Small intestine (tissue), 7 donors: ENCODE measurements at regions not wholly inside any gene's neighbourhood (a gene's known extent, or its start where the extent isn't known, plus 50 kb on each side); places are given as distances from the start of the nearest gene placed in this dataset.

Experiments used
- DNase-seq, 2 donors: peaks; one replicate each; pipeline versions ENCODE4 v3.0.0 to v3.0.0-alpha.2; 2013
- FAIRE-seq: peaks from 2 replicates; lab custom pipeline; 2012; peaks lifted over from hg19 to GRCh38; lab: Jason Lieb, UNC
- H3K27ac ChIP-seq, 3 donors: one replicate each; pipeline ENCODE4 v1.5.1; 2013; ENCODE audit warnings: low read length in 2 of 3, mild to moderate bottlenecking in 2 of 3, control low read depth in 1 of 3, inconsistent platforms in 1 of 3, low read depth in 1 of 3, moderate library complexity in 1 of 3
- H3K27me3 ChIP-seq, 3 donors: one replicate each; pipeline ENCODE4 v1.6.1; 2013; ENCODE audit warnings: low read length in 3 of 3, inconsistent platforms in 1 of 3; ENCODE audit not compliant: control insufficient read depth in 3 of 3, insufficient read depth in 3 of 3
- H3K36me3 ChIP-seq, 3 donors: one replicate each; pipeline ENCODE4 v1.6.1; 2013; ENCODE audit warnings: low read length in 3 of 3, inconsistent platforms in 1 of 3, low read depth in 1 of 3, mild to moderate bottlenecking in 1 of 3, moderate library complexity in 1 of 3; ENCODE audit not compliant: control insufficient read depth in 3 of 3, insufficient read depth in 2 of 3
- H3K4me1 ChIP-seq, 3 donors: one replicate each; pipeline ENCODE4 v1.6.1; 2013; ENCODE audit warnings: low read length in 2 of 3, inconsistent platforms in 1 of 3, low read depth in 1 of 3, mild to moderate bottlenecking in 1 of 3, moderate library complexity in 1 of 3; ENCODE audit not compliant: control insufficient read depth in 3 of 3, insufficient read depth in 2 of 3
- H3K4me3 ChIP-seq, 3 donors: one replicate each; pipeline ENCODE4 v1.5.1; 2013; ENCODE audit warnings: low read length in 3 of 3, control low read depth in 1 of 3, inconsistent platforms in 1 of 3, low read depth in 1 of 3, mild to moderate bottlenecking in 1 of 3, moderate library complexity in 1 of 3
- H3K9me3 ChIP-seq, 2 donors: one replicate each; pipeline ENCODE4 v1.6.1; 2013; ENCODE audit warnings: low read depth in 1 of 2, low read length in 1 of 2; ENCODE audit not compliant: control insufficient read depth in 2 of 2, insufficient read depth in 1 of 2
- WGBS, 3 donors: extraction: QIAGEN DNeasy Blood & Tissue Kit; methylation state at CpG; one replicate each; pipeline ENCODE4 v1.1.7; 2013; 5-methylcytosine and 5-hydroxymethylcytosine counted together
- donor health status: healthy with polysubstance abuse.
- donor health status: control.
- donor health status: control.
- donor health status: Bipolar disorder and iron deficiency.
- donor health status: healthy.

DNA sequence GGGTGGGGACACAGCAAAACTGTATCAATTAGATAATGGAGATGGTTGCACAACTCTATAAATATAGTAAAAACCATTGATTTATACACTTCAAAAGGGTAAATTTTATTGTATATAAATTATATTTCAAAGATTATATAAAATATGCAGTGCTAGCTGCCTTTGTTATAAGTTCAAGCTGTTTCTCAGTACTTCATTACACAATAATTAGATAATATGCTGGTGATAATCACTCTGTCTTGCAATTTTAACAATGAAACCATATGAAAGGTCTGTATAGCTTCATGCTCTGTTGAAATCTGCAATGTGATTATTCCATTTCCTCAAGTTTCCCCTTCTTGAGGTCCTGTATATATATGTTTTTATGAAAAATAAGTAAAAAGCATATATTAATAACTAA lies 73.4 kb upstream of the PLS3 start:
- no peak for DNase-seq
- Histone ChIP-seq H3K36me3 (no peaks in the 10 kb centered on the region), H3K4me1 (no peaks in the 10 kb centered on the region), H3K4me3 (no peak overlapping the region), H3K27me3 (no peaks in the 10 kb centered on the region), H3K27ac (no peak overlapping the region), H3K9me3 (no peaks in the 10 kb centered on the region)
- no peak for FAIRE-seq

DNA sequence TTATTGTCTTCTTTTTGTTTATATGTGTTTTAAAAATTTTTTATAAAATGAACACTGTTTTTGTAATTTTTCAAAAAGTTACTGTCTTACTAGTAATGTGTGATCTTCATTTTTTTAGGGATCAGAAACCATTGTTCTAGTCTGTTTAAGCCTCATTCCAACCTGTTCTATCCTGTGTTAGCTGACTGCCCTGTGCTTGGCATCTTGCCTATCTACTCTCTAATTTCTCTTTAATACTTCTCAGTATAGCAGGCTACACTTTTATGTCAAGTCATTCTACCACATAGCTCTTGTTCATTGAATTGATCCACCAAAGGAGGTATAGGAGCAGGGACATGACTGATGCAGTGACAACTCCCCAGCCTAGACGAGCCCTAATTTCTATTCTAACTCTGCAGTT lies 70.2 kb upstream of the PLS3 start:
- no peaks in the 10 kb centered on the region for H3K27me3 ChIP-seq
- no peak overlapping the region for H3K4me3 ChIP-seq
- H3K36me3 ChIP-seq, result no peaks in the 10 kb centered on the region
- no peak overlapping the region for H3K27ac ChIP-seq
- H3K4me1 ChIP-seq, result no peaks in the 10 kb centered on the region
- no peak for DNase-seq
- H3K9me3 ChIP-seq, result no peaks in the 10 kb centered on the region
- no peak for FAIRE-seq
- WGBS, 3 donors, result 39 to 58% (median 40%) methylated on average over 1 of the region's 1 CpG

DNA sequence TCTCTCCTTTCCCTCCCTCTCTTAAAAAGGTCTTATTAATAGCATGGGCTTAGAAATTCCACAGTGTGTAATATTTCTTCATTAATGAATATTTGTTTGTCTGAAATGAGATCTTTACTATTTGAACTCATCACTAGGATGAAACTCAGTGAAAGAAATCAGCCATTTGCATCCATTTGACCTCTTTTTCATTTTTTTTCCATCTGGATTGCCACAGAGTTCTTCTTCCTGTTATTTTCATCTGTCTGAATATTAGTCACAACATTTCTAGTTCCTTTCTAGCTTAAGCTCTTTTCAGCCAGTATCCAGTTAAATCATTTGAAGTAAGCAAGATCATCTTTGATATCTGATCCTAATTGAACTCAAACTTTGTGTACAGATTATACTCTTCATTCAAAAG lies 69.2 kb upstream of the PLS3 start:
- DNase-seq (no peak), FAIRE-seq (no peak)
- Histone ChIP-seq H3K27me3 (no peaks in the 10 kb centered on the region), H3K9me3 (no peaks in the 10 kb centered on the region), H3K27ac (no peak overlapping the region), H3K4me3 (no peak overlapping the region), H3K4me1 (no peaks in the 10 kb centered on the region), H3K36me3 (no peaks in the 10 kb centered on the region)

DNA sequence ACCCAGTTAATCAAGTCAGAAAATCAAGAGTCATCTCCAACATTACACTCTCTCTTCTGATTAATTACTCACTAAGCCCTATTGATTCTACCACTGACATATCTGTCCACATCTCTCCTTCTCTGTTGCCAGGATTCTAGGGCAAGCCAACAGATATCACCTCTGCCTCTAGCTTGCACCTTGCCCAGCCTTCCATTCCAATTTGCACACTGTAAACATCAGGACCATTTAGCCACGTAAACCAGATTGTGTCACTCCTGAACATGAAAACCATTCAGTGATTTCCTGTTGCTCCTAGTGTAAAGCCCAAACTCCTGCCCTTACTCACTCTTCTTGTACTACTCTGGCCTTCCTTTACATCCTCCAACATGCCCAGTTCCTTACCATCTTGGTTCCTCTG lies 68.0 kb upstream of the PLS3 start:
- Histone ChIP-seq H3K27me3 (no peaks in the 10 kb centered on the region), H3K36me3 (no peaks in the 10 kb centered on the region), H3K27ac (no peak overlapping the region), H3K9me3 (no peaks in the 10 kb centered on the region), H3K4me3 (no peak overlapping the region), H3K4me1 (no peaks in the 10 kb centered on the region)
- WGBS, 3 donors, result 25 to 52% (median 28%) methylated on average over 1 of the region's 1 CpG
- DNase-seq (peak; percentile 1), FAIRE-seq (no peak)

DNA sequence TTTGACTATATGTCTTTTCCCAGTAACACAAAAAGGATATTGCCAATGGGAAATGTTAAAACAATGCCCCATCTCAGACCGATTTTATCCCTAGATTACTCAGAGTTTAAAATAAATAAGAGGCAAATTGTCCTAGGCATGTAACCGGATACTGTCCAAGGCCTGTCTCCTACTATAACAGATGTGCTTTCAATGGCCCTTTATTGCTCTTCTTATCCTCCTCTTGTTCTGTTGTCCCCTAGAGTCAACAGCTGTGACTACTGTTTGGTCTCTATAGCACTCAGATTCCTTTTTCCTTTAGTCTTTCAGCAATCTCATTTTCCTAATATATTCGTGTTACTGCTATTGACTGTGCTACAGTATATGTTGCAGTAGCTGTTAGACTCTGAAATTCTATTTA lies 66.8 kb upstream of the PLS3 start:
- DNase-seq (peak in 1 of 2 donors; percentile 0), FAIRE-seq (no peak)
- Histone ChIP-seq H3K27me3 (no peaks in the 10 kb centered on the region), H3K9me3 (no peaks in the 10 kb centered on the region), H3K36me3 (no peaks in the 10 kb centered on the region), H3K4me3 (no peak overlapping the region), H3K4me1 (no peaks in the 10 kb centered on the region), H3K27ac (no peak overlapping the region)
- WGBS, 3 donors, result 45 to 49% (median 45%) methylated on average over 3 of the region's 3 CpGs

DNA sequence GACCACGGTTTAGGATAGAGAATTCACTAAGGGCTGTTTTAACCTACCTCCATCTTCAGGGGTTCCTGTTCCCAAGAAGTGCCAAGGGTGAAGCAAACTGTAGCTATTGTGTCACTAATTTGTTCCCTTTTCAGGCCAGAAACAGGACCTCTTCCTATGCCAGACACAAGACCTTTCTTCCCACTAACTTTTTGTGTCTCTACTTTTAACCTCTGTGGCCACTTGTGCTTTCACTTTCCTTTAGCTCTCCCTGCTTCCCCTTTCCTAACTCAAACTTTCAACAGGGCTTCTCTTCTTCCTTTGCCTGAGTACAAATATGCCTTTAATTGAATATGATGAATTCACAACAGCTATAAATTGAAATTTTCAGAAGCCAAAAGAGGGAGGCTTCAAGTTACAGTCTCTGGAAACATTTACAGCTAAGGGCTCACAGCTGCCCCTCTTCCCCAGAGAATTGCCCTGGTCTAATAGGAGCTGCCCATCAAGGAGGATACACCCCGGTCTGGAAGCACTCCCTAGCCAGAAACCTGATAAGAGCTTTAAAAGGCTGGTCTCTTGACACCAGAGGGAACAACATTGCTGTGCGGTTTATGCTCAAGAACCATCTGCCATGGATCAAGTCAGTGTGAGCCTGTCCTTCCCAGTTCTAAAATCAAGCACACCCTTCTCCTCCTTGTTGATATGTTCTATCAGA lies 61.7 kb upstream of the PLS3 start:
- no peaks in the 10 kb centered on the region for H3K9me3 ChIP-seq
- 54 to 63% (median 56%) methylated on average over 3 of the region's 3 CpGs for WGBS, 3 donors
- no peak overlapping the region for H3K27ac ChIP-seq
- no peaks in the 10 kb centered on the region for H3K4me1 ChIP-seq
- DNase-seq, result peak in 1 of 2 donors; percentile 0
- FAIRE-seq, result no peak
- H3K4me3 ChIP-seq, result no peak overlapping the region
- no peaks in the 10 kb centered on the region for H3K36me3 ChIP-seq
- H3K27me3 ChIP-seq, result no peaks in the 10 kb centered on the region

DNA sequence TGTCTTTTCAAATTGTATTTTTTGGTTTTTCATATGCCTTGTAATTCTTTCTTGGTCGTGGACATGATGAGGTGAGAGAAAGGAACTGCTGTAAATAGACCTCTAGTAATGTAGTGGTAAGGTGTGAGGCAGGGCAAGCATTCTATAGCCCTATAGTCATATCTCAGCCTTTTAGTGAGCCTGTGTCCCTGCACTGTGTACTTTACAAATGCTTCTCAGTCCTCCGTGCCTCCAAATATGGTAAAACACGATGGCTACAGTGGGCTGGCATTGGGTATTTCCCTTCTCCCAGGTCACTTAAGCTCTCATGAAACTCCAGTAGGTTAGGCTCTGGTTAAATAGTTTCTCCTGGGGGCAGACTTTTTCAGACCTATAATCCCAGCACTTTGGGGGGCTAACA lies 57.9 kb upstream of the PLS3 start:
- Histone ChIP-seq H3K9me3 (no peaks in the 10 kb centered on the region), H3K36me3 (no peaks in the 10 kb centered on the region)
- 24 to 55% (median 35%) methylated on average over 3 of the region's 3 CpGs for WGBS, 3 donors

DNA sequence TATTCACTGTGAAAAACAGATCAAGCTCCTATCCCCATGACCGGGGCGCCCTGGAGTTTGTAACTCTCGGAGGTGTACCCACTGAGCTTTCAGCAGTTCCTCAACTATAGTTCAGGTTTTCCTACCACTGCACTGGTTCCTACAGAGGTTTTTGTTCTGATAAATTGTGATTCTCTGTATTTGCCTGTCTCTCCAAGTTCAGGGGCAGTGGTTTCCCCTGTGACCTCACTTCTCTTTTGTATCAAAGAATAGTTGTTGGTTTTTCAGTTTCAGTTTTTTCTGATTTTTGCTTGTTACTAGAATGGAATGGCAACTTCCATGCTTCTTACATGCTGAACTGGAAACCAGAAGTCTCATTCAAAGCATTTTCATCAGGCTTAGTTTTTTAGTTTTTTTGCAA lies 56.8 kb upstream of the PLS3 start:
- no peaks in the 10 kb centered on the region for H3K27me3 ChIP-seq
- DNase-seq, result no peak
- H3K4me1 ChIP-seq, result no peaks in the 10 kb centered on the region
- no peaks in the 10 kb centered on the region for H3K36me3 ChIP-seq
- H3K27ac ChIP-seq, result no peak overlapping the region
- H3K4me3 ChIP-seq, result no peak overlapping the region
- WGBS, 3 donors, result 69 to 85% (median 81%) methylated on average over 3 of the region's 3 CpGs
- FAIRE-seq, result no peak
- H3K9me3 ChIP-seq, result no peaks in the 10 kb centered on the region

More for the DNA sequence above, 57.9 kb upstream of the PLS3 start:
- Histone ChIP-seq H3K4me1 (no peaks in the 10 kb centered on the region), H3K27me3 (no peaks in the 10 kb centered on the region), H3K27ac (no peak overlapping the region), H3K4me3 (no peak overlapping the region)
- DNase-seq (no peak), FAIRE-seq (no peak)
